ENCODE measurements at regions not wholly inside any gene's neighbourhood (a gene's known extent, or its start where the extent isn't known, plus 50 kb on each side); places are given as distances from the start of the nearest gene placed in this dataset.
A peak's percentile ranks its signal among the peaks of the same experiment; 100 is the strongest.

DNA sequence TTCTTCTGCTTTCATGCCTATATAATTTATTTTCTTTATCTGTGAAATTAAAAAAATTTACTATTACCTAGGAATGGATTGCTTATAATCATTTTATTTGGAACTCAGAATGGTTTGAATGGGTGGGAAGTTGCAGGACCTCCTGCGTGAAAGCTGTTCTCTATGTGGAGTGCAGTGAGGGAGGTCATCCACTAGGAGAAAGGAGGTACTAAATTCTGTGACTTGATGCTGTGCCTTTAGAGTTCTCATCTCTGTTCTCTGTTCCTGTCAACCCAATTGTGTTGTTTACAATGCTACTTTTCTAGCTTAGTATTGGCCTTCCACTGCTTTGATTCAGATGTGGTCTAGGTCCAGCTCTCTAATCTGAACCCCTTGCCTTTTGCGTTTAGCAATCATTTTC lies 65.0 kb upstream of the HIVEP1 start:
- TF ChIP-seq EZH2 (IDR thresholded peaks at IDR 0.05) (no peak), CTCF (IDR thresholded peaks at IDR 0.05) (peak; percentile 39)

Data from neural progenitor cell (in vitro differentiated cells).